Suprapubic skin (tissue), 4 donors: ENCODE measurements at regions not wholly inside any gene's neighbourhood (a gene's known extent, or its start where the extent isn't known, plus 50 kb on each side); places are given as distances from the start of the nearest gene placed in this dataset.

Experiments
- DNase-seq, 2 donors: peaks; one replicate each; pipeline ENCODE4 v3.0.0-alpha.2; 2019; ENCODE audit warnings: low spot score in 2 of 2
- H3K27ac ChIP-seq: fragments of 200-600 bp; sonication (generic); one replicate; pipeline ENCODE4 v1.5.1; 2019
- H3K27me3 ChIP-seq: fragments of 200-600 bp; sonication (generic); one replicate; pipeline ENCODE4 v1.5.1; 2019
- H3K36me3 ChIP-seq: fragments of 200-600 bp; sonication (generic); one replicate; pipeline ENCODE4 v1.5.1; 2019
- H3K4me1 ChIP-seq: fragments of 200-600 bp; sonication (generic); one replicate; pipeline ENCODE4 v1.5.1; 2019
- H3K4me3 ChIP-seq: fragments of 200-600 bp; sonication (generic); one replicate; pipeline ENCODE4 v1.5.1; 2019; ENCODE audit warnings: mild to moderate bottlenecking
- H3K9me3 ChIP-seq: fragments of 200-600 bp; sonication (generic); one replicate; pipeline ENCODE4 v1.5.1; 2019
- EP300 ChIP-seq: sonication (generic); formaldehyde crosslinking; IDR thresholded peaks from one replicate; pipeline ENCODE4 v1.6.1; 2017; ENCODE audit warnings: antibody characterized with exemption
- POLR2A ChIP-seq, 2 donors: fragments of 450-650 bp; IDR thresholded peaks; one replicate each; pipeline ENCODE4 v1.6.1; 2017; ENCODE audit warnings: antibody characterized with exemption in 2 of 2, mild to moderate bottlenecking in 2 of 2, moderate library complexity in 2 of 2
- POLR2AphosphoS5 ChIP-seq, 3 donors: sonication (generic); formaldehyde crosslinking; IDR thresholded peaks; one replicate each; pipeline ENCODE4 v1.6.1; 2017; ENCODE audit warnings: antibody characterized with exemption in 3 of 3
- whole genome bisulfite sequencing: methylation state at CpG from one replicate; pipeline ENCODE4 v1.1.5; 2018; 5-methylcytosine and 5-hydroxymethylcytosine counted together
- TF ChIP-seq, protein P1 (sequence below), 2 donors: fragments of 200-600 bp in 1 of 2; fragments of 450-650 bp in 1 of 2; sonication (generic) in 1 of 2; IDR thresholded peaks; one replicate each; pipeline ENCODE4 v1.5.1; 2016 to 2019; ENCODE audit warnings: antibody characterized with exemption in 2 of 2, mild to moderate bottlenecking in 1 of 2, moderate library complexity in 1 of 2

DNA sequence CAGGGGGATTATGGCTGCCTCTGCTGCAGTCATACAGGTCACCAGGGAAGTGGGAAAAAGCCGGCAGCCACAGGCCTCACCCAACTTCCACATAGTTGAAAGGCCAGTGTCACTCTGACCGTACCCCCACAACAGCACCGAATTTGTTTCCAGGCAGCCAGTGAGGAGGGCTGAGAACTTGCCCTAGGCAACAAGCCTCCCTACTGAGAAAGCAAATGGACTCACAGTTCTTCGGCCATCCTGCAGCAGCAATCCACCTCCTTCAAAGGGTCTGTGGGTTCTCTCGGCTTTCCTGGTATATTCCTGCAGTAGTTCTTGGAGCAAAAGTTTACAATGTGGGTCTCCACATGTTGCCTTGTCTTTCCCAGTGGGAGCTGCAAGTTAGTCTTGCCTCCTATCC, 251.3 kb downstream of the ETNK1 start:
- no peaks in the 10 kb centered on the region for H3K4me1 ChIP-seq
- H3K4me3 ChIP-seq, result no peak overlapping the region
- H3K27me3 ChIP-seq, result no peaks in the 10 kb centered on the region
- 95% methylated on average over 5 of the region's 5 CpGs for WGBS
- no peak overlapping the region for H3K27ac ChIP-seq
- H3K9me3 ChIP-seq, result no peaks in the 10 kb centered on the region
- DNase-seq, result no peak
- TF ChIP-seq POLR2A (IDR thresholded peaks at IDR 0.05) (no peak), POLR2AphosphoS5 (IDR thresholded peaks at IDR 0.05) (no peak), EP300 (no peak)
- TF ChIP-seq, protein P1, sequence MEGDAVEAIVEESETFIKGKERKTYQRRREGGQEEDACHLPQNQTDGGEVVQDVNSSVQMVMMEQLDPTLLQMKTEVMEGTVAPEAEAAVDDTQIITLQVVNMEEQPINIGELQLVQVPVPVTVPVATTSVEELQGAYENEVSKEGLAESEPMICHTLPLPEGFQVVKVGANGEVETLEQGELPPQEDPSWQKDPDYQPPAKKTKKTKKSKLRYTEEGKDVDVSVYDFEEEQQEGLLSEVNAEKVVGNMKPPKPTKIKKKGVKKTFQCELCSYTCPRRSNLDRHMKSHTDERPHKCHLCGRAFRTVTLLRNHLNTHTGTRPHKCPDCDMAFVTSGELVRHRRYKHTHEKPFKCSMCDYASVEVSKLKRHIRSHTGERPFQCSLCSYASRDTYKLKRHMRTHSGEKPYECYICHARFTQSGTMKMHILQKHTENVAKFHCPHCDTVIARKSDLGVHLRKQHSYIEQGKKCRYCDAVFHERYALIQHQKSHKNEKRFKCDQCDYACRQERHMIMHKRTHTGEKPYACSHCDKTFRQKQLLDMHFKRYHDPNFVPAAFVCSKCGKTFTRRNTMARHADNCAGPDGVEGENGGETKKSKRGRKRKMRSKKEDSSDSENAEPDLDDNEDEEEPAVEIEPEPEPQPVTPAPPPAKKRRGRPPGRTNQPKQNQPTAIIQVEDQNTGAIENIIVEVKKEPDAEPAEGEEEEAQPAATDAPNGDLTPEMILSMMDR (IDR thresholded peaks at IDR 0.05), result no peak
- no peaks in the 10 kb centered on the region for H3K36me3 ChIP-seq

GRCh38 chr12:22879203-22879602, 254.2 kb downstream of the ETNK1 start:
- Histone ChIP-seq H3K27ac (no peak overlapping the region), H3K4me3 (no peak overlapping the region), H3K27me3 (no peaks in the 10 kb centered on the region), H3K9me3 (no peaks in the 10 kb centered on the region), H3K36me3 (no peaks in the 10 kb centered on the region), H3K4me1 (no peaks in the 10 kb centered on the region)
- 89% methylated on average over 1 of the region's 1 CpG for WGBS
- TF ChIP-seq POLR2AphosphoS5 (IDR thresholded peaks at IDR 0.05) (no peak), POLR2A (IDR thresholded peaks at IDR 0.05) (no peak), EP300 (no peak)
- TF ChIP-seq, protein P1 (IDR thresholded peaks at IDR 0.05), result no peak
- DNase-seq, result no peak

- Histone ChIP-seq H3K27ac (no peak overlapping the region), H3K36me3 (no peaks in the 10 kb centered on the region), H3K9me3 (no peaks in the 10 kb centered on the region), H3K27me3 (no peaks in the 10 kb centered on the region), H3K4me3 (no peak overlapping the region), H3K4me1 (no peaks in the 10 kb centered on the region)
- TF ChIP-seq, protein P1 (IDR thresholded peaks at IDR 0.05), result no peak
- no peak for TF ChIP-seq POLR2A (IDR thresholded peaks at IDR 0.05)
- TF ChIP-seq EP300, result no peak
- TF ChIP-seq POLR2AphosphoS5 (IDR thresholded peaks at IDR 0.05), result no peak
- DNase-seq, result no peak
Observed at GRCh38 chr12:22880331-22880730, 255.4 kb downstream of the ETNK1 start.

- no peak for TF ChIP-seq POLR2AphosphoS5 (IDR thresholded peaks at IDR 0.05)
- TF ChIP-seq, protein P1 (IDR thresholded peaks at IDR 0.05), result no peak
- TF ChIP-seq POLR2A (IDR thresholded peaks at IDR 0.05), result no peak
- no peak for TF ChIP-seq EP300
- WGBS, result 94% methylated on average over 5 of the region's 6 CpGs
- no peak for DNase-seq
Observed at GRCh38 chr12:22880807-22881206, 255.8 kb downstream of the ETNK1 start.

GRCh38 chr12:22881878-22882385, 257.0 kb downstream of the ETNK1 start:
- DNase-seq, result no peak
- 70% methylated on average over 3 of the region's 3 CpGs for WGBS
- TF ChIP-seq EP300, result no peak
- TF ChIP-seq, protein P1 (IDR thresholded peaks at IDR 0.05), result no peak
- TF ChIP-seq POLR2AphosphoS5 (IDR thresholded peaks at IDR 0.05), result no peak
- Histone ChIP-seq H3K36me3 (no peaks in the 10 kb centered on the region), H3K27ac (no peak overlapping the region), H3K4me1 (no peaks in the 10 kb centered on the region), H3K9me3 (no peaks in the 10 kb centered on the region), H3K27me3 (no peaks in the 10 kb centered on the region), H3K4me3 (no peak overlapping the region)

More at GRCh38 chr12:22880807-22881206, 255.8 kb downstream of the ETNK1 start:
- no peaks in the 10 kb centered on the region for H3K36me3 ChIP-seq
- no peak overlapping the region for H3K4me3 ChIP-seq
- no peak overlapping the region for H3K27ac ChIP-seq
- H3K27me3 ChIP-seq, result no peaks in the 10 kb centered on the region
- H3K9me3 ChIP-seq, result no peaks in the 10 kb centered on the region
- no peaks in the 10 kb centered on the region for H3K4me1 ChIP-seq
